A549 (cell line): ENCODE measurements at regions not wholly inside any gene's neighbourhood (a gene's known extent, or its start where the extent isn't known, plus 50 kb on each side); places are given as distances from the start of the nearest gene placed in this dataset.

ENCODE experiments used
- ATAC-seq, 2 experiments: fragments of 200-7000 bp in 1 of 2; fragments of >200 bp in 1 of 2; cut with Nextera tagmentation in 1 of 2; cut with Tn5 transposase in 1 of 2; 3 replicates each; pipeline versions ENCODE4 v1.8.0 to v1.9.1; 2018 to 2020; ENCODE audit warnings: mild to moderate bottlenecking in 1 of 2, moderate library complexity in 1 of 2
- CTCF ChIA-PET: fragments of 300-600 bp; sonication (Branson Sonifier 250); formaldehyde crosslinking; extraction: SDS; loops from one replicate; lab custom pipeline; 2021; ENCODE audit warnings: antibody characterized with exemption, inconsistent platforms; lab: Yijun Ruan, JAX
- POLR2A ChIA-PET: fragments of 350-600 bp; formaldehyde crosslinking; extraction: SDS; loops from one replicate; lab custom pipeline; 2021; ENCODE audit warnings: antibody characterized with exemption, inconsistent platforms; lab: Yijun Ruan, JAX
- DNase-seq, 2 experiments: peaks; one replicate each; pipeline versions ENCODE4 v3.0.0 to v3.0.0-alpha.2; 2011 to 2016; ENCODE audit warnings: low read depth in 1 of 2, low spot score in 1 of 2
- FAIRE-seq: peaks from 2 replicates; lab custom pipeline; 2011; peaks lifted over from hg19 to GRCh38; lab: Jason Lieb, UNC
- H3K27ac ChIP-seq, 2 experiments: fragments of >200 bp; sonication (Bioruptor Twin); formaldehyde crosslinking; 3 replicates each; pipeline ENCODE4 v1.5.1; 2016 to 2017
- H3K4me1 ChIP-seq: fragments of >200 bp; sonication (Bioruptor Twin); formaldehyde crosslinking; 3 replicates; pipeline ENCODE4 v1.6.1; 2016
- H3K4me2 ChIP-seq: fragments of >200 bp; sonication (Bioruptor Twin); formaldehyde crosslinking; 3 replicates; pipeline ENCODE4 v1.6.1; 2016
- H3K4me3 ChIP-seq: fragments of >200 bp; sonication (Bioruptor Twin); formaldehyde crosslinking; 3 replicates; pipeline ENCODE4 v1.5.1; 2016
- H3K9me3 ChIP-seq: fragments of >200 bp; sonication (Bioruptor Twin); formaldehyde crosslinking; 3 replicates; pipeline ENCODE4 v1.6.1; 2016
- BHLHE40 ChIP-seq: IDR thresholded peaks from 2 replicates; pipeline ENCODE4 v1.6.1; 2012; ENCODE audit warnings: low read depth, low read length, inconsistent platforms
- CBX2 ChIP-seq: fragments of 200-600 bp; sonication (generic); IDR thresholded peaks from 2 replicates; pipeline ENCODE4 v1.6.1; 2016; ENCODE audit warnings: low read depth, mild to moderate bottlenecking, borderline replicate concordance
- CEBPB ChIP-seq, 2 experiments: fragments of >200 bp in 1 of 2; sonication (Bioruptor Twin) in 1 of 2; formaldehyde crosslinking in 1 of 2; IDR thresholded peaks; 2 replicates each; pipeline ENCODE4 v1.6.1; 2012 to 2016
- EP300 ChIP-seq, 2 experiments: fragments of >200 bp; sonication (Bioruptor Twin); formaldehyde crosslinking; IDR thresholded peaks; 2 replicates in 1 of 2; 3 replicates in 1 of 2; pipeline ENCODE4 v1.6.1; 2016 to 2017
- FOXS1 ChIP-seq: fragments of 250-450 bp; sonication (Bioruptor Pico); IDR thresholded peaks from 2 replicates; pipeline ENCODE4 v1.5.0; 2020; ENCODE audit warnings: mild to moderate bottlenecking, moderate library complexity
- GATA3 ChIP-seq: IDR thresholded peaks from 2 replicates; pipeline ENCODE4 v1.6.1; 2012; ENCODE audit warnings: borderline replicate concordance
- HDAC2 ChIP-seq: fragments of 200-600 bp; sonication (generic); IDR thresholded peaks from 2 replicates; pipeline ENCODE4 v1.6.1; 2016
- HOXA7 ChIP-seq: fragments of 250-450 bp; sonication (Bioruptor Pico); IDR thresholded peaks from 2 replicates; pipeline ENCODE4 v1.5.0; 2020; ENCODE audit warnings: mild to moderate bottlenecking, moderate library complexity
- HOXB13 ChIP-seq: fragments of 250-450 bp; sonication (Bioruptor Pico); IDR thresholded peaks from 2 replicates; pipeline ENCODE4 v1.5.0; 2020; ENCODE audit warnings: low read depth, mild to moderate bottlenecking, moderate library complexity
- JUNB ChIP-seq: fragments of >200 bp; sonication (Bioruptor Twin); formaldehyde crosslinking; IDR thresholded peaks from 2 replicates; pipeline ENCODE4 v1.6.1; 2016
- MAZ ChIP-seq: fragments of 150-350 bp; IDR thresholded peaks from 2 replicates; pipeline ENCODE4 v1.6.1; 2014; ENCODE audit warnings: antibody characterized with exemption, low read depth, low read length, borderline replicate concordance
- NFE2L2 ChIP-seq: fragments of 150-350 bp; conservative IDR thresholded peaks from 2 replicates; pipeline ENCODE4 v1.6.1; 2014; ENCODE audit warnings: low read length
- NR3C1 ChIP-seq: fragments of >200 bp; sonication (Bioruptor Twin); formaldehyde crosslinking; IDR thresholded peaks from 3 replicates; pipeline ENCODE4 v1.6.1; 2017
- POLR2AphosphoS2 ChIP-seq: conservative IDR thresholded peaks from 2 replicates; pipeline ENCODE4 v1.6.1; 2012; ENCODE audit warnings: low read length, improper control_type of control experiment, inconsistent platforms
- RARB ChIP-seq: fragments of 250-450 bp; sonication (Bioruptor Pico); IDR thresholded peaks from 2 replicates; pipeline ENCODE4 v1.8.0; 2021; ENCODE audit warnings: mild to moderate bottlenecking, moderate library complexity
- RFX5 ChIP-seq: fragments of 450-650 bp; IDR thresholded peaks from 2 replicates; pipeline ENCODE4 v1.7.1; 2014; ENCODE audit warnings: antibody characterized with exemption, mild to moderate bottlenecking, moderate library complexity
- SMC3 ChIP-seq: fragments of >200 bp; sonication (Bioruptor Twin); formaldehyde crosslinking; IDR thresholded peaks from 3 replicates; pipeline ENCODE4 v1.6.1; 2018; ENCODE audit warnings: inconsistent platforms
- TFCP2L1 ChIP-seq: fragments of 250-450 bp; sonication (Bioruptor Pico); IDR thresholded peaks from 2 replicates; pipeline ENCODE4 v1.5.0; 2021; ENCODE audit warnings: mild to moderate bottlenecking
- ZFP36 ChIP-seq: fragments of 450-650 bp; IDR thresholded peaks from 2 replicates; pipeline ENCODE4 v1.6.1; 2014; ENCODE audit warnings: borderline replicate concordance; ENCODE audit not compliant: partially characterized antibody
- ZNF302 ChIP-seq: fragments of 250-450 bp; sonication (Bioruptor Pico); IDR thresholded peaks from 2 replicates; pipeline ENCODE4 v1.9.0; 2021; ENCODE audit warnings: inconsistent platforms, mild to moderate bottlenecking, moderate library complexity
- ZSCAN20 ChIP-seq: fragments of 250-450 bp; sonication (Bioruptor Pico); IDR thresholded peaks from 2 replicates; pipeline ENCODE4 v1.8.0; 2022; ENCODE audit warnings: mild to moderate bottlenecking, moderate library complexity
- WGBS: methylation state at CpG from one replicate; pipeline ENCODE4 v1.1.6; 2017; ENCODE audit errors: missing lambda C conversion rate; 5-methylcytosine and 5-hydroxymethylcytosine counted together
- TF ChIP-seq, protein P1 (sequence below): IDR thresholded peaks from 2 replicates; pipeline ENCODE4 v1.6.1; 2012
- TF ChIP-seq, protein P2 (sequence below): fragments of 150-350 bp; IDR thresholded peaks from 2 replicates; pipeline ENCODE4 v1.6.1; 2014; ENCODE audit warnings: low read depth, mild to moderate bottlenecking, low read length
- TF ChIP-seq, protein P3 (sequence below): fragments of >200 bp; sonication (Bioruptor Twin); formaldehyde crosslinking; IDR thresholded peaks from 2 replicates; pipeline ENCODE4 v1.6.1; 2016
- TF ChIP-seq, protein P4 (sequence below): IDR thresholded peaks from 2 replicates; pipeline ENCODE4 v1.6.1; 2012
- TF ChIP-seq, protein P5 (sequence below): fragments of 250-450 bp; sonication (Bioruptor Pico); IDR thresholded peaks from 2 replicates; pipeline ENCODE4 v1.5.0; 2021; ENCODE audit warnings: mild to moderate bottlenecking, moderate library complexity, borderline replicate concordance
- TF ChIP-seq, protein P6 (sequence below): fragments of 450-650 bp; IDR thresholded peaks from 2 replicates; pipeline ENCODE4 v1.6.1; 2014; ENCODE audit warnings: antibody characterized with exemption

DNA sequence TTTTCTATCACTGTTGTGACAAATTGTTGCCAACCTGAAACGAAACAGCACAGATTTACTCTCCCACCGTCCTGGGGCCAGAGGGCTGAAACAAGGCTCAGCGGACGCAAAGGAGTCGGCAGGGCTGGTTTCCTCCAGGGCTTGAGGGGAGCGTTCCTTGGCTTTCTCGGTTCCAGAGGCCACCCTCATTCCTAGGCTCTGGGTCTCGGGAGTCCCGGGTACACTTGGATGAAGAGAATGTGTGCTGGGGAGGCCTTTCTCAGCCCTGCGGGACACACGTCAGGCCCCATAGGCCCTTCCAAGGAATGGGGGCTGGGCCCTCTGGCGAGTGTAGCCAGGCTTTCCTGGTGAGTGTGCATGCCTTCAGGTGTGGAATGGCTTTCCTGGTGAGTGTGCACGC, 287.3 kb upstream of the HS6ST1 start:
- H3K4me3 ChIP-seq, result no peak overlapping the region
- TF ChIP-seq, protein P1, sequence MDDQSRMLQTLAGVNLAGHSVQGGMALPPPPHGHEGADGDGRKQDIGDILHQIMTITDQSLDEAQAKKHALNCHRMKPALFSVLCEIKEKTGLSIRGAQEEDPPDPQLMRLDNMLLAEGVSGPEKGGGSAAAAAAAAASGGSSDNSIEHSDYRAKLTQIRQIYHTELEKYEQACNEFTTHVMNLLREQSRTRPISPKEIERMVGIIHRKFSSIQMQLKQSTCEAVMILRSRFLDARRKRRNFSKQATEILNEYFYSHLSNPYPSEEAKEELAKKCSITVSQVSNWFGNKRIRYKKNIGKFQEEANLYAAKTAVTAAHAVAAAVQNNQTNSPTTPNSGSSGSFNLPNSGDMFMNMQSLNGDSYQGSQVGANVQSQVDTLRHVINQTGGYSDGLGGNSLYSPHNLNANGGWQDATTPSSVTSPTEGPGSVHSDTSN, result no peak
- no peak for TF ChIP-seq EP300 (IDR thresholded peaks at IDR 0.05)
- TF ChIP-seq RFX5, result no peak
- TF ChIP-seq SMC3, result no peak
- TF ChIP-seq, protein P2, sequence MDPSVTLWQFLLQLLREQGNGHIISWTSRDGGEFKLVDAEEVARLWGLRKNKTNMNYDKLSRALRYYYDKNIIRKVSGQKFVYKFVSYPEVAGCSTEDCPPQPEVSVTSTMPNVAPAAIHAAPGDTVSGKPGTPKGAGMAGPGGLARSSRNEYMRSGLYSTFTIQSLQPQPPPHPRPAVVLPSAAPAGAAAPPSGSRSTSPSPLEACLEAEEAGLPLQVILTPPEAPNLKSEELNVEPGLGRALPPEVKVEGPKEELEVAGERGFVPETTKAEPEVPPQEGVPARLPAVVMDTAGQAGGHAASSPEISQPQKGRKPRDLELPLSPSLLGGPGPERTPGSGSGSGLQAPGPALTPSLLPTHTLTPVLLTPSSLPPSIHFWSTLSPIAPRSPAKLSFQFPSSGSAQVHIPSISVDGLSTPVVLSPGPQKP, result no peak
- TF ChIP-seq TFCP2L1 (CRISPR knock-in tag), result no peak
- TF ChIP-seq, protein P3, sequence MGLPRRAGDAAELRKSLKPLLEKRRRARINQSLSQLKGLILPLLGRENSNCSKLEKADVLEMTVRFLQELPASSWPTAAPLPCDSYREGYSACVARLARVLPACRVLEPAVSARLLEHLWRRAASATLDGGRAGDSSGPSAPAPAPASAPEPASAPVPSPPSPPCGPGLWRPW, result no peak
- no peak for TF ChIP-seq ZFP36
- TF ChIP-seq BHLHE40, result no peak
- TF ChIP-seq, protein P4, sequence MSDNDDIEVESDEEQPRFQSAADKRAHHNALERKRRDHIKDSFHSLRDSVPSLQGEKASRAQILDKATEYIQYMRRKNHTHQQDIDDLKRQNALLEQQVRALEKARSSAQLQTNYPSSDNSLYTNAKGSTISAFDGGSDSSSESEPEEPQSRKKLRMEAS, result no peak
- no peak for TF ChIP-seq ZNF302 (CRISPR knock-in tag)
- TF ChIP-seq HDAC2, result no peak
- no peak for TF ChIP-seq ZSCAN20 (CRISPR knock-in tag)
- no peak for TF ChIP-seq CEBPB (IDR thresholded peaks at IDR 0.05)
- no peak for TF ChIP-seq NFE2L2
- no peak for TF ChIP-seq POLR2AphosphoS2
- TF ChIP-seq NR3C1, result no peak
- no peak for TF ChIP-seq RARB (CRISPR knock-in tag)
- TF ChIP-seq CBX2, result no peak
- 52% methylated on average over 13 of the region's 13 CpGs for WGBS
- FAIRE-seq, result no peak
- no peaks in the 10 kb centered on the region for H3K4me1 ChIP-seq
- no peak for ATAC-seq
- no peaks in the 10 kb centered on the region for H3K9me3 ChIP-seq
- DNase-seq, result no peak
- ChIA-PET POLR2A (no interaction called here), CTCF (no interaction called here)
- H3K27ac ChIP-seq, result no peak overlapping the region
- no peak overlapping the region for H3K4me2 ChIP-seq

DNA sequence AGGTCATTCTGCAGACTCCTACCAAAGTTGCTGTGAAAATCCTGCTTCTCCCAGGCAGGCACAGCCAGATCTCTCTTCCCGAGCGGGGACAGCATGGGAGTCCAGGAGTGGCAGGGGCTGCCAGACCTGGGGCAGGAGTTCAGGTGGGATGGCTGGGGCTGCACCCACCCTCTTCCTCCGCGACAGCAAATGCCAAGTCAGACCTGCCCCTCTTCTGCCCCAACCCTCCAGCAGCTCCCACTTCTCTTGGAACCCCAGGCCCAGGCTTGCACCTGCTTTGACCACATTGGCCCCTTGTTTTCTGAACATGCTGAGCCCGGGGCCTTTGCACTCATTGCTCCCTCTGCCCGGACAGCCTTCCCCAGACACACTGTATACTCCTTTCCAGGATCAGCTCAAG, 288.2 kb upstream of the HS6ST1 start:
- DNase-seq, result no peak
- no peak overlapping the region for H3K4me2 ChIP-seq
- TF ChIP-seq HOXA7 (CRISPR knock-in tag), result no peak
- no peak for TF ChIP-seq POLR2AphosphoS2
- TF ChIP-seq, protein P5, sequence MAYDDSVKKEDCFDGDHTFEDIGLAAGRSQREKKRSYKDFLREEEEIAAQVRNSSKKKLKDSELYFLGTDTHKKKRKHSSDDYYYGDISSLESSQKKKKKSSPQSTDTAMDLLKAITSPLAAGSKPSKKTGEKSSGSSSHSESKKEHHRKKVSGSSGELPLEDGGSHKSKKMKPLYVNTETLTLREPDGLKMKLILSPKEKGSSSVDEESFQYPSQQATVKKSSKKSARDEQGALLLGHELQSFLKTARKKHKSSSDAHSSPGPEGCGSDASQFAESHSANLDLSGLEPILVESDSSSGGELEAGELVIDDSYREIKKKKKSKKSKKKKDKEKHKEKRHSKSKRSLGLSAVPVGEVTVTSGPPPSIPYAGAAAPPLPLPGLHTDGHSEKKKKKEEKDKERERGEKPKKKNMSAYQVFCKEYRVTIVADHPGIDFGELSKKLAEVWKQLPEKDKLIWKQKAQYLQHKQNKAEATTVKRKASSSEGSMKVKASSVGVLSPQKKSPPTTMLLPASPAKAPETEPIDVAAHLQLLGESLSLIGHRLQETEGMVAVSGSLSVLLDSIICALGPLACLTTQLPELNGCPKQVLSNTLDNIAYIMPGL (CRISPR knock-in tag), result no peak
- TF ChIP-seq HOXB13 (CRISPR knock-in tag), result no peak
- TF ChIP-seq RFX5, result no peak
- no peak for TF ChIP-seq FOXS1 (CRISPR knock-in tag)
- TF ChIP-seq MAZ, result no peak
- TF ChIP-seq, protein P6, sequence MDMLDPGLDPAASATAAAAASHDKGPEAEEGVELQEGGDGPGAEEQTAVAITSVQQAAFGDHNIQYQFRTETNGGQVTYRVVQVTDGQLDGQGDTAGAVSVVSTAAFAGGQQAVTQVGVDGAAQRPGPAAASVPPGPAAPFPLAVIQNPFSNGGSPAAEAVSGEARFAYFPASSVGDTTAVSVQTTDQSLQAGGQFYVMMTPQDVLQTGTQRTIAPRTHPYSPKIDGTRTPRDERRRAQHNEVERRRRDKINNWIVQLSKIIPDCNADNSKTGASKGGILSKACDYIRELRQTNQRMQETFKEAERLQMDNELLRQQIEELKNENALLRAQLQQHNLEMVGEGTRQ, result no peak
- no peak for TF ChIP-seq GATA3
- TF ChIP-seq JUNB, result no peak
- CTCF ChIA-PET, result no interaction called here
- H3K27ac ChIP-seq, result no peak overlapping the region
- H3K9me3 ChIP-seq, result no peaks in the 10 kb centered on the region
- no peaks in the 10 kb centered on the region for H3K4me1 ChIP-seq
- 73% methylated on average over 6 of the region's 6 CpGs for WGBS
- POLR2A ChIA-PET, result no interaction called here
- no peak for ATAC-seq
- FAIRE-seq, result no peak
- H3K4me3 ChIP-seq, result no peak overlapping the region
